PFSK-1 (cell line): ENCODE measurements at regions not wholly inside any gene's neighbourhood (a gene's known extent, or its start where the extent isn't known, plus 50 kb on each side); places are given as distances from the start of the nearest gene placed in this dataset.

Experiments
- FOXP2 ChIP-seq: optimal IDR thresholded peaks from 2 replicates; pipeline ENCODE3; 2011; ENCODE audit warnings: borderline replicate concordance, control low read depth, inconsistent platforms; ENCODE audit not compliant: insufficient read depth; ENCODE audit errors: extremely low read length, extremely low read depth
- POLR2AphosphoS5 ChIP-seq: IDR thresholded peaks from 2 replicates; pipeline ENCODE4 v1.6.1; 2012; ENCODE audit warnings: low read depth, mild to moderate bottlenecking, control low read depth, low read length, moderate library complexity
- REST ChIP-seq, 2 experiments: IDR thresholded peaks; 2 replicates each; pipeline versions ENCODE4 v1.6.1 to v1.8.0; 2011 to 2012; ENCODE audit warnings: low read depth in 2 of 2, low read length in 2 of 2, control low read depth in 1 of 2, inconsistent platforms in 1 of 2, mild to moderate bottlenecking in 1 of 2, moderate library complexity in 1 of 2; ENCODE audit not compliant: insufficient read depth in 1 of 2
- SIN3A ChIP-seq: IDR thresholded peaks from 2 replicates; pipeline ENCODE4 v1.6.1; 2012; ENCODE audit warnings: mild to moderate bottlenecking, low read length, moderate library complexity, borderline replicate concordance; ENCODE audit not compliant: insufficient read depth
- TAF1 ChIP-seq: IDR thresholded peaks from 2 replicates; pipeline ENCODE4 v1.6.1; 2012; ENCODE audit warnings: low read length, control low read depth, borderline replicate concordance; ENCODE audit not compliant: insufficient read depth

GRCh38 chr13:90270226-90270625 lies 1077.3 kb upstream of the MIR17HG start:
- no peak for TF ChIP-seq SIN3A
- no peak for TF ChIP-seq POLR2AphosphoS5
- no peak for TF ChIP-seq TAF1
- TF ChIP-seq FOXP2, result no peak
- no peak for TF ChIP-seq REST (IDR thresholded peaks at IDR 0.05; ENCODE audit: insufficient read depth in 1 of 2, low read depth in 2 of 2, low read length in 2 of 2)

GRCh38 chr13:90272356-90272755 lies 1075.1 kb upstream of the MIR17HG start:
- TF ChIP-seq TAF1, result no peak
- TF ChIP-seq REST (IDR thresholded peaks at IDR 0.05; ENCODE audit: insufficient read depth in 1 of 2, low read depth in 2 of 2, low read length in 2 of 2), result no peak
- TF ChIP-seq FOXP2, result no peak
- TF ChIP-seq SIN3A, result no peak
- no peak for TF ChIP-seq POLR2AphosphoS5

- no peak for TF ChIP-seq TAF1
- TF ChIP-seq REST (IDR thresholded peaks at IDR 0.05; ENCODE audit: insufficient read depth in 1 of 2, low read depth in 2 of 2, low read length in 2 of 2), result no peak
- TF ChIP-seq FOXP2, result no peak
- TF ChIP-seq POLR2AphosphoS5, result no peak
- no peak for TF ChIP-seq SIN3A
Measured at GRCh38 chr13:90276216-90276615, 1071.3 kb upstream of the MIR17HG start.

- TF ChIP-seq REST (IDR thresholded peaks at IDR 0.05; ENCODE audit: insufficient read depth in 1 of 2, low read depth in 2 of 2, low read length in 2 of 2) (no peak), POLR2AphosphoS5 (no peak), TAF1 (no peak), FOXP2 (no peak), SIN3A (no peak)
Measured at GRCh38 chr13:90281709-90282108, 1065.8 kb upstream of the MIR17HG start.

- TF ChIP-seq TAF1 (no peak), REST (IDR thresholded peaks at IDR 0.05; ENCODE audit: insufficient read depth in 1 of 2, low read depth in 2 of 2, low read length in 2 of 2) (no peak), SIN3A (no peak), POLR2AphosphoS5 (no peak), FOXP2 (no peak)
Measured at GRCh38 chr13:90287521-90287920, 1060.0 kb upstream of the MIR17HG start.
